GM12865 (cell line): ENCODE measurements at regions not wholly inside any gene's neighbourhood (a gene's known extent, or its start where the extent isn't known, plus 50 kb on each side); places are given as distances from the start of the nearest gene placed in this dataset.
A peak's percentile ranks its signal among the peaks of the same experiment; 100 is the strongest.

Experiments used
- DNase-seq: peaks from one replicate; pipeline ENCODE4 v3.0.0; 2010; ENCODE audit warnings: low read depth
- H3K4me3 ChIP-seq: 2 replicates; pipeline ENCODE4 v1.5.1; 2011; ENCODE audit warnings: mild to moderate bottlenecking, low read depth, low read length, control low read depth
- TF ChIP-seq, protein P1 (sequence below): IDR thresholded peaks from 2 replicates; pipeline ENCODE4 v1.5.1; 2011; ENCODE audit warnings: low read length, control low read depth, low read depth, inconsistent platforms; ENCODE audit not compliant: insufficient read depth; ENCODE audit errors: missing control alignments

DNA sequence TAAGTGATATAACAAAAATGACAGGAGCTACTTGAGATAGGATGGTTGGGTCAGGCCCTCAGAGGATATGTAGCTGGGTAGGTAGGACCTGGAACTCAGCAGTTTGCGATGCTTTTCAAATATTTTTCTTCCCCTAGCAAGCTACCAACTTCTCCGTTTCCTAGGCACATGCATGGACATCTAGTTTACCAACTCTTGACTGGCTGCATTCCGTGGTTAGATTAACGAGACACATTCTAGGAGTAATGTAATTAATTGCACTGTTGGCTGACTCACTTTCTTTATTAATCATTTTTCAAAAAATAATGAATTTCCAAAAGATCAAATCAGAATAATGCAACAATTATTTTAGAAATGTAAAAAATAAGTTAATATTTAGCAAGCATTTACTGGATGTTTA lies 95.9 kb downstream of the MACIR start:
- DNase-seq: no peak
- TF ChIP-seq, protein P1, sequence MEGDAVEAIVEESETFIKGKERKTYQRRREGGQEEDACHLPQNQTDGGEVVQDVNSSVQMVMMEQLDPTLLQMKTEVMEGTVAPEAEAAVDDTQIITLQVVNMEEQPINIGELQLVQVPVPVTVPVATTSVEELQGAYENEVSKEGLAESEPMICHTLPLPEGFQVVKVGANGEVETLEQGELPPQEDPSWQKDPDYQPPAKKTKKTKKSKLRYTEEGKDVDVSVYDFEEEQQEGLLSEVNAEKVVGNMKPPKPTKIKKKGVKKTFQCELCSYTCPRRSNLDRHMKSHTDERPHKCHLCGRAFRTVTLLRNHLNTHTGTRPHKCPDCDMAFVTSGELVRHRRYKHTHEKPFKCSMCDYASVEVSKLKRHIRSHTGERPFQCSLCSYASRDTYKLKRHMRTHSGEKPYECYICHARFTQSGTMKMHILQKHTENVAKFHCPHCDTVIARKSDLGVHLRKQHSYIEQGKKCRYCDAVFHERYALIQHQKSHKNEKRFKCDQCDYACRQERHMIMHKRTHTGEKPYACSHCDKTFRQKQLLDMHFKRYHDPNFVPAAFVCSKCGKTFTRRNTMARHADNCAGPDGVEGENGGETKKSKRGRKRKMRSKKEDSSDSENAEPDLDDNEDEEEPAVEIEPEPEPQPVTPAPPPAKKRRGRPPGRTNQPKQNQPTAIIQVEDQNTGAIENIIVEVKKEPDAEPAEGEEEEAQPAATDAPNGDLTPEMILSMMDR: no peak
- H3K4me3 ChIP-seq: no peak overlapping the region

- TF ChIP-seq, protein P1: no peak
- no peak overlapping the region for H3K4me3 ChIP-seq
- DNase-seq: no peak
Measured at GRCh38 chr5:103353581-103353980, 95.0 kb downstream of the MACIR start.

DNA sequence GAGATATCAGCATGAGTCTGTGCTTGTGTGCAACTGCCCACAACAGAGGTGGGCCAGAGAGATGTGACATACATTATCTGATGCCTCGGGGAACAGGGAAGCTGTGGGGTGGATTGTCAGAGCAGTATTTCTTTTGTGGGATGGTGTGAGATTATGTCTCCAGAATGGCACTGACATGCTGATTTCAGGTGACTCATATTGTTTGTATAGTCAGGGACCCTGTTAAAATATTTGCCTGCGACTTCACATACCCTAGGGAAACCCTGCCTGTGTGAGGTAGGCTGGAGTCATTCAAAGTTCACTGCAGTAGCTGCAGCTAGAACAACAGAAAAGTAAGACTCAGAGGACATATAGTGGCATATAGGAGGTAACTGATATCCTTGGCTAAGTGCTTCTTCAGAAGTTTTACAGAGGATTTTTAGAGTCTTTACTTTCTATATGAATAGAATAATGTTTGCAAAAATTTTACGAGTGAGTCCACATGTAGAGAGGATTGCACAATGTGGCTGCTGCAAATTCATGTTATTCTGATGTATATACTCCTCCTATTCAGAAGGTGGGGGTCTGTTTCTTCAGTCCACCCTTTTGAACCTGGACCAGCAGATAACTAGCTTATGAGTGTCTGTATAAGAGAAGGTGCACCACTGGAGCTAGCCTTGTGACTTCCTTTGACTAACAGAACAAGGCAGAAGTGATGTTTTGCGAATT lies 89.3 kb downstream of the MACIR start:
- DNase-seq: peak; percentile 41
- H3K4me3 ChIP-seq: no peak overlapping the region
- TF ChIP-seq, protein P1: no peak

GRCh38 chr5:103346162-103346748 lies 87.7 kb downstream of the MACIR start:
- H3K4me3 ChIP-seq: peak overlapping the region; percentile 35
- DNase-seq: peak; percentile 44

DNA sequence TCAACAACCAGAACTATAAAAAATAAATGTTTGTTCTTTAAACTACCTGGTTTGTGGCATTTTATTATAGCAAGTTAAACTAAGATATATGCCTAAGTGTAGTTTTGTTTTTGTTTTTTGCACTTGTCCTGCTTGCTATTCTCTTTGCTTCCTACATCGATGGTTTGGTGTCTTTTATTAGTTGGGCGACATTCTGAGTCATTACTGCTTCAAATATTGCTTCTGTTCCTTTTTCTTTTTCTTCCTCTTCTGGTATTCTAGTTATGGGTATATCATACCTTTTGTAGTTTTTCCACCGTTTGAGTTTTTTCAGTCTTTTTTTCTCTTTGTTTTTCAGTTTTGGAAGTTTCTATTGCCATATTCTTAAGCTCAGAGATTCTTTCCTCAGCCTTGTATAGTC lies 86.9 kb downstream of the MACIR start:
- DNase-seq: peak; percentile 54
- no peak overlapping the region for H3K4me3 ChIP-seq
- TF ChIP-seq, protein P1: no peak

More at GRCh38 chr5:103346162-103346748, 87.7 kb downstream of the MACIR start:
- TF ChIP-seq, protein P1: no peak

GRCh38 chr5:103340717-103341388 lies 82.3 kb downstream of the MACIR start:
- H3K4me3 ChIP-seq: peak overlapping the region; percentile 1
- TF ChIP-seq, protein P1: no peak
- peak; percentile 90 for DNase-seq
